H54 (cell line): ENCODE measurements at regions not wholly inside any gene's neighbourhood (a gene's known extent, or its start where the extent isn't known, plus 50 kb on each side); places are given as distances from the start of the nearest gene placed in this dataset.
"Not testable (repeated sequence)": the region's sequence is repeated elsewhere in the genome, so short reads cannot be mapped to it uniquely, and the experiment has no call there.

ENCODE experiments used
- DNase-seq: peaks from one replicate; pipeline ENCODE4 v3.0.0; 2011; ENCODE audit warnings: low spot score, mixed read lengths; ENCODE audit not compliant: insufficient read length
- FAIRE-seq: peaks from 3 replicates; lab custom pipeline; 2011; peaks lifted over from hg19 to GRCh38; lab: Jason Lieb, UNC
- POLR2A ChIP-seq: IDR thresholded peaks from 2 replicates; pipeline ENCODE4 v1.6.1; 2011; ENCODE audit warnings: low read depth, mild to moderate bottlenecking, low read length

- FAIRE-seq (no peak), DNase-seq (no peak)
- no peak for TF ChIP-seq POLR2A
These were observed 78.1 kb upstream of the ZNF644 start for GRCh38 chr1:91099746-91100621.

- DNase-seq (peak; percentile 22), FAIRE-seq (no peak)
- TF ChIP-seq POLR2A, result no peak
These were observed 76.6 kb upstream of the ZNF644 start for GRCh38 chr1:91098299-91098906.

DNA sequence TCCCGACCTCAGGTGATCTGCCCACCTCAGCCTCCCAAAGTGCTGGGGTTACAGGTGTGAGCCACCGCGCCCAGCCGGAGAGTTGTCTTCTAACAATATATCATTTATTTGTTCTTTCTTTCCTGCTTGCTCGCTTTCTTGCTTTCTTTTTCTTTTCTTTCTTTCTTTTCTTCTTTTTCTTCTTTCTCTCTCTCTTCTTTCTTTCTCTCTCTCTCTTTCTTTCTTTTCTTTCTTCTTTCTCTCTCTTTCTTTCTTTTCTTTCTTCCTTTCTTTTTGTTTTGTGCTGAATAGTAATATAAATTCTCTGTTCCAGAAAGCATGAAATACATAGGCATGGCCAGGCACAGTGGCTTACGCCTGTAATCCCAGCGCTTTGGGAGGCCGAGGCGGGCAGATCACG lies 73.5 kb upstream of the ZNF644 start:
- FAIRE-seq, DNase-seq: not testable (repeated sequence)

DNA sequence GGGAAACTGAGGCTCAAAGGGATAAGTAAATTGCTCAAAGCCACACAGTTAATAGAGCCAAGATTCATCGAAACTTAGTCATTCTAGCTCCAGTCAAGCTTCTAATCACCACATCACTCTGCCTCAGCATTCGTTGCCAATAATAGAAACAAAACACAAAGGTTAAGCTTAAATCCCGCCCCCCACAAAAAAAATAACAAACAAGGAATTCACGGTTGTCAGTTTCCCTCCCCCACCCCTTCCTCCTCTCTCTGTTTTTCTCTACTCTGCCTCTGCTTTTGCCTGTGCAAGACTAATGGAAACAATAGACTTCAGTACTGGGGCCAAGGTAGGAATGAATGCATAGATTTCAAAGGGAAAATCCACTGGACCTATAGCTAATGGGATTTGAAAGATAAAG lies 70.7 kb upstream of the ZNF644 start:
- TF ChIP-seq POLR2A, result no peak
- no peak for DNase-seq
- no peak for FAIRE-seq

DNA sequence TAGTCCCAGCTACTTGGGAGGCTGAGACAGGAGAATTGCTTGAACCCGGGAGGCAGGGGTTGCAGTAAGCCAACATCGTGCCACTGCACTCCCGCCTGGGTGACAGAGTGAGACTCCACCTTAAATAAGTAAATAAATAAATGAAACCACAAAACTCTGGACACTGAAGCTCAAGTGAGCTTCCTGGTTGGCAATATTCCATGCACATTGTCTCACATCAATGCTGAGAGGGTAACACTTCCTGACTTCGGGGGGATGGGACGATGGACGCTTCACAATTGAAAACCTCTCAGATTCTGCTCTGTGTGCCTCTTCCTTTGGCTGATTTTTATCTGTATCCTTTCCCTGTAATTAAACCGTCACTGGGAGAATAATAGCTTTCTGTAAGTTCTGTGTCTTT lies 70.0 kb upstream of the ZNF644 start:
- TF ChIP-seq POLR2A, result no peak
- FAIRE-seq, result no peak

GRCh38 chr1:91080650-91081049 lies 58.8 kb upstream of the ZNF644 start:
- peak; percentile 40 for DNase-seq
- no peak for TF ChIP-seq POLR2A
- peak; percentile 88 for FAIRE-seq

More for the DNA sequence above, 70.0 kb upstream of the ZNF644 start:
- DNase-seq, result no peak

DNA sequence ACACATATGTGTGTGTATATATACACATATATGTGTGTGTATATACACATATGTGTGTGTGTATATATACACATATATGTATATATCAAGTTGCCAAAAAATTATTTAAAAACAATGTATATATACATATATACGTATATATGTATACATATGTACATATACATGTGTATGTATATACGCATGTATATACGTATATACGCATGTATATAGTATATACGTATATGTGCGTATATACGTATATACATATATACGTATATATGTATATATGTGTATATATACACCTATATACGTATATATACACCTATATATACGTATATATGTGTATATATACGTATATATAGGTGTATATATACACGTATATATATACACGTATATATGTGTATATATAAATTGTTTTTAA lies 57.0 kb upstream of the ZNF644 start:
- FAIRE-seq (no peak), DNase-seq (no peak)
- no peak for TF ChIP-seq POLR2A

DNA sequence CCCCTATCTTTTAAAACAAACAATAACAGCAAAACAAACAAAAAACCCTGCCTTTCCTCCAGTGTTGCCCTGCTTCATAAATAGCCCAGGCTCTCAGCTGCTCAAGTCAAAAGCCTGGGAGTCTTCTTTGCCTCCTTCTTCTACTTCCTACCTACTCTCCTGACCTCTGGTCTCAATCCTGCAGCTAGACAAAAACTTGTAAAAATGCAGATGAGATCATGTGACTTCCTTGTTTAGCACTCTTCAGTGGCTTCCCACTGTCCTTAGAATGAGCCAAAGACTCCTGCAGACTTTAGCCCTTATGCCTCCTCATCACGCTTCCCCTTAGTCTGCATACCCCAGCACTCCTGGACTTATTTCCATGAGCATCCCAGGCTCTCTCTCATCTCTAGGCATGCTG lies 55.0 kb upstream of the ZNF644 start:
- DNase-seq (no peak), FAIRE-seq (no peak)
- TF ChIP-seq POLR2A, result no peak

- FAIRE-seq (peak; percentile 38), DNase-seq (peak; percentile 20)
These were observed 53.6 kb upstream of the ZNF644 start for GRCh38 chr1:91075233-91076135.

DNA sequence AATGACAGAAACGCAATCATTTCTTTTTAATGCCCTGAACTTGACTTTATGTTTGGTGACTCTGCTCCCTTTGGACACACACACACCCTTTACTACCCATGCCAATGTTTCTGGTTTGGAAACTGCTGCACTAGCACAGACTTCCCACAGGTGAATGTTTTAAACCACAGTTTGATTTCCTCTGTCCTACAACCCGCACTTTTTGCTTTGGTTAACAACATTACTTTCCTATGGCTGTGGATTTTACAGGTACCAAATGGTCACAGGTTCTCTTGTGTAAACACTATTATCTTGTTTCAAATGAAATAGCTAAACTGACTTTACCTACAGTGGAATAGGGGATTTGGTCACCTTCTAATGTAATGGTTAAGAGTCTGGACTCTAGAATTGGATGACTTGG lies 51.5 kb upstream of the ZNF644 start:
- FAIRE-seq (no peak), DNase-seq (no peak)
- no peak for TF ChIP-seq POLR2A

More at GRCh38 chr1:91075233-91076135, 53.6 kb upstream of the ZNF644 start:
- TF ChIP-seq POLR2A, result no peak

DNA sequence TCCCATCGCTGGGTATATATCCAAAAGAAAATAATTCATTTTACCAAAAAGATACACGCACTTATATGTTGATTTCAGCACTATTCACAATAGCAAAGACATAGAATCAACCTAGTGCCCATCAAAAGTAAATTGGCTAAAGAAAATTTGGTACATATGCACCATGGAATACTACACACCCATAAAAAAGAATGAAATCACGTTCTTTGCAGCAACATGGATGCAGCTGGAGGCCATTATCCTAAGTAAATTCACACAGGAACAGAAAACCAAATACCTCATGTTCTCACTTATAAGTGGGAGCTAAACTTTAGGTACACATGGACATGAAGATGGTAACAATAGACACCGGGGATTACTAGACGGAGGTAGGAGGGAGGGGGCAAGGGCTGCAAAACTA lies 50.0 kb upstream of the ZNF644 start:
- FAIRE-seq, result no peak
- DNase-seq, result no peak
- no peak for TF ChIP-seq POLR2A
